ENCODE measurements at regions not wholly inside any gene's neighbourhood (a gene's known extent, or its start where the extent isn't known, plus 50 kb on each side); places are given as distances from the start of the nearest gene placed in this dataset.

- DNase-seq, result no peak
Observed at GRCh38 chr5:176711883-176712282, 64.6 kb downstream of the TSPAN17 start.

- no peak for DNase-seq
Observed at GRCh38 chr5:176712546-176713304, 65.4 kb downstream of the TSPAN17 start.

- DNase-seq, result no peak
Observed at GRCh38 chr5:176713409-176713808, 66.1 kb downstream of the TSPAN17 start.

- no peak for DNase-seq
Observed at GRCh38 chr5:176714067-176714466, 66.8 kb downstream of the TSPAN17 start.

GRCh38 chr5:176716320-176716719, 69.0 kb downstream of the TSPAN17 start:
- no peak for DNase-seq

GRCh38 chr5:176719113-176719739, 71.9 kb downstream of the TSPAN17 start:
- DNase-seq, result no peak

GRCh38 chr5:176721509-176721908, 74.2 kb downstream of the TSPAN17 start:
- no peak for DNase-seq

GRCh38 chr5:176722757-176723156, 75.5 kb downstream of the TSPAN17 start:
- DNase-seq, result no peak

- peak; percentile 22 to 24 for DNase-seq
Observed at GRCh38 chr5:176723440-176723839, 76.2 kb downstream of the TSPAN17 start.

- no peak for DNase-seq
Observed at GRCh38 chr5:176724472-176724871, 77.2 kb downstream of the TSPAN17 start.

- DNase-seq, result no peak
Observed at GRCh38 chr5:176725521-176726280, 78.4 kb downstream of the TSPAN17 start.

- DNase-seq, result peak; percentile 7 to 8
Observed at GRCh38 chr5:176726746-176727527, 79.7 kb downstream of the TSPAN17 start.

- no peak for DNase-seq
Observed at GRCh38 chr5:176727528-176727900, 80.2 kb downstream of the TSPAN17 start.

GRCh38 chr5:176727983-176728675, 80.8 kb downstream of the TSPAN17 start:
- no peak for DNase-seq

GRCh38 chr5:176728831-176729251, 81.5 kb upstream of the UNC5A start:
- DNase-seq, result no peak

GRCh38 chr5:176730815-176731475, 79.4 kb upstream of the UNC5A start:
- DNase-seq, result no peak

- DNase-seq, result no peak
Observed at GRCh38 chr5:176731506-176732160, 78.7 kb upstream of the UNC5A start.

- no peak for DNase-seq
Observed at GRCh38 chr5:176732306-176732705, 78.1 kb upstream of the UNC5A start.

GRCh38 chr5:176732736-176733405, 77.5 kb upstream of the UNC5A start:
- no peak for DNase-seq

GRCh38 chr5:176733406-176734262, 76.7 kb upstream of the UNC5A start:
- no peak for DNase-seq
